Loucy (cell line): ENCODE measurements at regions not wholly inside any gene's neighbourhood (a gene's known extent, or its start where the extent isn't known, plus 50 kb on each side); places are given as distances from the start of the nearest gene placed in this dataset.

Experiments
- CTCF ChIP-seq: fragments of 200-600 bp; sonication (generic); conservative IDR thresholded peaks from 2 replicates; pipeline ENCODE4 v1.5.1; 2014; ENCODE audit warnings: mild to moderate bottlenecking, antibody characterized with exemption, low read length
- EZH2phosphoT487 ChIP-seq: fragments of 200-600 bp; IDR thresholded peaks from 2 replicates; pipeline ENCODE4 v1.6.1; 2018; ENCODE audit warnings: antibody characterized with exemption, mild to moderate bottlenecking, moderate library complexity, borderline replicate concordance

- TF ChIP-seq CTCF (no peak), EZH2phosphoT487 (no peak)
Observed at GRCh38 chr11:39435641-39436040, 2023.8 kb downstream of the LRRC4C start.
